ENCODE measurements at regions not wholly inside any gene's neighbourhood (a gene's known extent, or its start where the extent isn't known, plus 50 kb on each side); places are given as distances from the start of the nearest gene placed in this dataset.

- peak; percentile 47 to 60 for DNase-seq
Observed at GRCh38 chr11:69918938-69919650, 99.9 kb upstream of the FGF3 start.

- no peak for DNase-seq
Observed at GRCh38 chr11:69919659-69920344, 100.6 kb upstream of the FGF3 start.

- DNase-seq, result no peak
Observed at GRCh38 chr11:69920345-69921127, 101.3 kb upstream of the FGF3 start.

- DNase-seq, result no peak
Observed at GRCh38 chr11:69921128-69922014, 102.2 kb upstream of the FGF3 start.

GRCh38 chr11:69922015-69922595 lies 102.9 kb upstream of the FGF3 start:
- no peak for DNase-seq

- no peak for DNase-seq
Observed at GRCh38 chr11:69922596-69923111, 103.4 kb upstream of the FGF3 start.

GRCh38 chr11:69923196-69923595 lies 104.0 kb upstream of the FGF3 start:
- DNase-seq, result no peak

- no peak for DNase-seq
Observed at GRCh38 chr11:69923641-69924307, 104.6 kb upstream of the FGF3 start.

GRCh38 chr11:69924308-69925161 lies 105.3 kb upstream of the FGF3 start:
- DNase-seq, result no peak

- no peak for DNase-seq
Observed at GRCh38 chr11:69925366-69926196, 106.4 kb upstream of the FGF3 start.

GRCh38 chr11:69926376-69927050 lies 107.3 kb upstream of the FGF3 start:
- DNase-seq, result no peak

GRCh38 chr11:69928121-69928520 lies 108.9 kb upstream of the FGF3 start:
- DNase-seq, result no peak

- no peak for DNase-seq
Observed at GRCh38 chr11:69928975-69929374, 109.8 kb upstream of the FGF3 start.

GRCh38 chr11:69930081-69931059 lies 111.2 kb upstream of the FGF3 start:
- no peak for DNase-seq

- no peak for DNase-seq
Observed at GRCh38 chr11:69931060-69931910, 112.1 kb upstream of the FGF3 start.

- DNase-seq, result no peak
Observed at GRCh38 chr11:69931994-69932910, 113.0 kb upstream of the FGF3 start.

All from activated CD4-positive, alpha-beta T cell treated with anti-CD3 and anti-CD28 coated beads for 4 hours (primary cell).